ENCODE measurements at regions not wholly inside any gene's neighbourhood (a gene's known extent, or its start where the extent isn't known, plus 50 kb on each side); places are given as distances from the start of the nearest gene placed in this dataset.

DNA sequence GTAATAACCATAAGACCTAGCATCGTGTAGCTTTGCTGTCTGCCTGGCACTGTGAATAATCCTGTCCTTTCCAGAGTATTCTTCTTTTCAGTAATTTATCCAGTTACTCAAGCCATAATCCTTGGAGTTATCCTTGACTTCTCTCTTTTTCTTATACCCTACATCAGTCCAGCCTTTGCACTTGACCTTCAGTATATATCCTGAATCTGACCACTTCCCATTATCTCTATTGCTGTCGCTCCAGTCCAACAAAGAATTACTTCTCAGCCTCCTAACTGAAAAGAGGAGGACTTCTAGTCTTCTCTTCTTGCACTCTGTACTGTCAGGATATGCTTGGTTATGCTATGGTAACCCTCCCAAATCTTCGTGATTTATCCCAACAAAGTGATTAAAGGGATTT, 393.8 kb downstream of the SHQ1 start:
- no peak for DNase-seq

- DNase-seq, result no peak
Measured at GRCh38 chr3:72453706-72454105, 394.5 kb downstream of the SHQ1 start.

- DNase-seq, result no peak
Measured at GRCh38 chr3:72452745-72453144, 395.5 kb downstream of the SHQ1 start.

GRCh38 chr3:72451841-72452240, 396.4 kb downstream of the SHQ1 start:
- no peak for DNase-seq

GRCh38 chr3:72449551-72449950, 398.7 kb downstream of the SHQ1 start:
- no peak for DNase-seq

- no peak for DNase-seq
Measured at GRCh38 chr3:72448858-72449257, 399.4 kb downstream of the SHQ1 start.

DNA sequence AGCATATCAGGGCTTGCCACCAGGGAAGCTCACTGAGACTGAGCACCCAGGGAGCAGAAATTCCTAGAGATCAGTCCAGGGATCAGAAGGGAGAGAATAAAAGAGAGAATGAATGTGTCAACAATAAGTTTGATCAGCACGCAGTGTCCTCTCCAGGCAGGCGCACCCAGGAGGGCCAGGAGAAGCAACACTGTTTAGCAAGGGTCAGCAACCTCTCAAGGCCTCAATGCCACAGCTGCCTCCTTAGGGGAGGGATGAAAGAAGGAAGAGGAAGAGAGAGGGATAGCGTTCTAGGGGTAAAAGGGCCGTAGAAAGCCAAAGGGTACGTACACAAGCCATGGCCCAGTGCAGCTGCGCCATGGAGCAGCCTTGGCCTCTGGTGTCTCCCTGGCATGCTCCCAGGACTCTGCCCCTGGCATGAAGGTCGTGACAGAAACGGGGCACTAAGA, 399.8 kb downstream of the SHQ1 start:
- no peak for DNase-seq

GRCh38 chr3:72447059-72447946, 400.9 kb downstream of the SHQ1 start:
- DNase-seq, result peak; percentile 95

DNA sequence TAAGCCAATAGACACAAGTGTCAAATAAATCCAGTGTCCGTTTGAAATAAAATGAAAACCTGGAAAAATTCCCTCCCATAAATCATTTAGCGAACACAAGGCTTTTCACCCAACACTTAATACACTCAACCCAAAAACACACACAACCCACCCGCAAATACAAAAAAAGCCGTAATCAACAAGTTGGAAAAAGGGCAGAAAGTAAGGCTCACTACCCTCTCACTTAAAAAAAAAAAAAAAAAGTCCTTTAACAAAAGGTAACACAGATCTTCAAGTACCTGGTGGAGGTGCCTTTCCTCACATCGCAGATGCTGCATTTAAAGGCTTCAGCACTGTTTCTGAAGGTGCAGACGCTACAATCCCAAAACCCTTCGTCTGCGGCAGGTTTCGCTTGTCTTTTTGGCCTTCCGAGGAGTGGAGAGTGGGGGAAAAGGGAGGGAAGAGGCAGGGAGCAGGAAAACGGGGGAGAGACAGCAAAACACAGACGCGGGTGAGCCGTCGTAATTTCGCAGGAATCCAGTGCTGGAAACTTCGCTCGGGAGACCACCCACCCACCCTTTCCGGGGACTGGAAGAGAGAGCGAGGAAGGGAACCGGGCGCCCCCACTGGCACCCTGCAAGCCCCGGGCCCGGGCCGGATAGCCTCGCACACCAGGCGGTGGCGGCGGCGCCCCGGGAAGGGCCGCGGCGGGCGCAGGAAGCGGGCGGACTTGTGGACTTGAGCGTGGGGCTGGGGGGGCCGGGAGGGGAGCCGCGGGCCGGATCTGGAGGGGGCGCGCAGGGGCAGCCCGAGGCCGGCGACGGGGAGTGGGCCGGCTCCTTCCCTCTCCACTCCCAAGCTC, 401.8 kb downstream of the SHQ1 start, which contains the start of gene RYBP:
Gene RYBP (minus strand): TSS at position 404 of the 841 bp plus-strand sequence.
- peak; percentile 68 for DNase-seq

GRCh38 chr3:72445827-72446217, 402.4 kb downstream of the SHQ1 start:
- DNase-seq, result no peak

DNA sequence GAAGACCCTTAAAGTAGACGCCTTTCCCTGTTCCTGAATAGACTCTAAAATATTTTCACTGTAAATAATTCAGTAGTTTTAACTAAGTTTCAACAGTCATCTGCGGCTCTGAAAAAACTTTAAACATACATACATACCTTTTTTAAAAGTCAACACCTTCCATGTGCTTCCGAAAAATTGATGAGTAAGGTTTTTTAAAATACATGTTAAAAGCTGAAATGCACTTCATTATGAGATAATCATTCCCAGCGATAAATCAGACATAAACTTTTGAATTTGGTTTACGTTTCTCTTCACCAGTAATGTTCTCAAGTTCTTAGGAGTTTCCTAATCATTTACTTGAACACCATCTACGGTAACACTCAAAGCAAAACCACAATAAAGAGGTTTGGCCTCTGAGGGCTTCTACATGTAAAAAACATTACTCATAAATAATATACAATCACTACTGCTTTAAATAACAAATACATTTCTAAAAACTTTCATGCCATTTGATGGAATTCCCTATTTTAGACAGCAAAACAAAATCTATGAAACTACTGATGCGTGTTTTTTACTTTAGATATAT, 403.5 kb downstream of the SHQ1 start:
- DNase-seq, result no peak

GRCh38 chr3:72442759-72443158, 405.5 kb downstream of the SHQ1 start:
- no peak for DNase-seq

GRCh38 chr3:72441284-72441994, 406.8 kb downstream of the SHQ1 start:
- no peak for DNase-seq

GRCh38 chr3:72440491-72440890, 407.8 kb downstream of the SHQ1 start:
- DNase-seq, result no peak

GRCh38 chr3:72439321-72440183, 408.7 kb downstream of the SHQ1 start:
- DNase-seq, result no peak

GRCh38 chr3:72437661-72438406, 410.4 kb downstream of the SHQ1 start:
- no peak for DNase-seq

DNA sequence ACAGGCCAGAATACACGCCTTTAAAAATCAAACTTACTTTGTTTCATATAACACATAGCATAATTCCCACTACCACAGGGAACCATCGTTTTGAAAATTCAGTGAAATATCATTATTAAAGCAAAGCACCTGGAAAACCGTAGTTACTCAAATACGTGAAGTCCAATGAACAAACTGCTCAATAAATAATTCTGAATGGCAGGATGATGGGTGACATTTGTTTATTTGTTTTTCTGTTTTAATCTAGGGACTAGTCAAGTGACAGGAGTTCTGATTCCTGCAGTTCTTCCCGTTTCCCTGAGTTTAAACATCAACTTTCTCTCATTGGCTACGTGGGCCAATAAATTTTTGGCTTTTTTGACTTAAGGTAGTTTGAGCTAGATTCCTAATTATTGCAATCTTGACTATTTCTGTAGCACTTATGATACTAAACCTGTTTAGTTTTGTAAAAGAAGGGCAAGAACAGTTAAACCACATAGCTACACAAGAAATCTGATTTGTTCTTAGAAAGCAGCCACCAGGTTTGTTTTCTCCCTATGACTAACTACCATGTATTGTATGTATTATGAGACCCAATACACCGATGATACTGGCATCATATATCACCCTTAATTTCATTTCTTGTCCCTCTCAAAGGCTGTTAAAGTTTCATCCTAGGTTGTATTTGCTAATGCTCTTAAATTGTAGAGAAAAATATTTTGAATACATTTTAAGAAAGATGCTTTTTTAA, 411.2 kb downstream of the SHQ1 start:
- DNase-seq, result no peak

GRCh38 chr3:72434296-72434695, 413.9 kb downstream of the SHQ1 start:
- no peak for DNase-seq

DNA sequence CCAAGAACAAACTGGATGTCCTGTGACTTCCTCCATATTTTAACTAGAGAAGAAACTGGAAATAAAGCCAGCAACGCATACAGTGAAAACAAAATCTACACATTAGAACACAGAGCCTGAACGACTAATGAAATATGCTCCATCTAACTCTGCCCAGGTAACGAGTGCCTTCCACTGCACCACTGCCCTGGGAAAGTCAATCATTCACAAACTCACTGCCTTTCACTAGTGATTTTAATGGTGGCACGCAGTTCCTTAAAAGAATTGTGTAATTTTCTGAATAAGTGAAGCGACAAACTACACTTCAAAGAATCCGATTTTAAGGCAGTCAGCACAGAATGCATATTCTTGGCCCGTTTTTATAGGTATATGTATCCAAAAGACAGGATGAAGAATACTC, 416.0 kb downstream of the SHQ1 start:
- DNase-seq, result no peak

Measured in hindlimb muscle (tissue), 1 donor.